ENCODE measurements at regions not wholly inside any gene's neighbourhood (a gene's known extent, or its start where the extent isn't known, plus 50 kb on each side); places are given as distances from the start of the nearest gene placed in this dataset.

DNA sequence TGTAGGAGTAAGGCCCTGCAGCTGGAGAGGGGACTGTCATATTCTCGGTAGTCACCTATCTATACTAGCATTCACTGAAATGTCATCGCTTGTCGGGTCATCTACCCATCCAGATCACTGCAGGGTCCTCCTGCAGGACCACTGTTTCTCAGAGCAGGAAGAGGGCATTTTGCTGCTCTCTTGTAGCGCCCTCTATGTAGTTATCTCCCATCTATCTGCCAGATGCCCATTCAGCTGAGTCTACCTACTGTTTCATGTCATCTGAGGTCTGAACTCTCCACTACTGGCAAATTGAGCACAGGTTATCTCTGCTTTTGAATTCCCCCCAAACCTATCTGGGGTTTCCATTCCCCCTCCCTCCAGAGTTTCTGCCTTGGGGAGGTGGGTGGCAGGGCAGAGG lies 258.2 kb upstream of the FOXD3 start:
- ChIA-PET POLR2A (no interaction called here), RAD21 (ENCODE audit: low non-redundant PET in 1 of 2, low total read pairs in 2 of 2, uncharacterized antibody in 2 of 2, unreplicated experiment in 2 of 2) (no interaction called here), CTCF (no interaction called here)
- no peaks in the 10 kb centered on the region for H3K9me2 ChIP-seq (ENCODE audit: insufficient read depth)
- no peak for TF ChIP-seq JUND (IDR thresholded peaks at IDR 0.05)
- 0 out of 6 replicates have a peak, but pooled peaks of 1 of the 3 experiments have one; percentile 10 for TF ChIP-seq CTCF (IDR thresholded peaks at IDR 0.05 in 2 of 3, conservative IDR thresholded peaks at IDR 0.05 in 1 of 3; ENCODE audit: borderline replicate concordance in 1 of 3, insufficient read depth in 1 of 3, low read depth in 2 of 3, low read length in 2 of 3)
- ATAC-seq (no peak), DNase-seq (ENCODE audit: low read depth, low spot score) (no peak)
- no peaks in the 10 kb centered on the region for H4K20me1 ChIP-seq (ENCODE audit: insufficient read depth)
- no peaks in the 10 kb centered on the region for H3K79me2 ChIP-seq (ENCODE audit: insufficient read depth, low read length)
- H3K27ac ChIP-seq (ENCODE audit: low read depth, low read length), result no peak overlapping the region
- H3K4me1 ChIP-seq (ENCODE audit: control insufficient read depth in 1 of 2, insufficient read depth in 2 of 2, low read length in 2 of 2), result no peaks in the 10 kb centered on the region
- BruUV-seq (replicated peaks), result no TSS peak
- no peaks in the 10 kb centered on the region for H3K9me3 ChIP-seq (ENCODE audit: control insufficient read depth in 1 of 2, insufficient read depth in 1 of 2, low read depth in 1 of 2, low read length in 2 of 2)
- H3K4me3 ChIP-seq (replicated peaks in 1 of 2; ENCODE audit: low read depth in 1 of 2, low read length in 2 of 2), result no peak overlapping the region
- H3K9ac ChIP-seq (ENCODE audit: low read length), result no peak overlapping the region
- no peak overlapping the region for H2AFZ ChIP-seq (ENCODE audit: low read depth, low read length, poor library complexity, severe bottlenecking)
- peaks cover 6% of the 10 kb centered on the region for H3K27me3 ChIP-seq (ENCODE audit: insufficient read depth, low read length)
- intact Hi-C loops (cut with micrococcal nuclease), result no loop called here
- no peak overlapping the region for H3K4me2 ChIP-seq (ENCODE audit: low read length)
- no peaks in the 10 kb centered on the region for H3K36me3 ChIP-seq (ENCODE audit: control insufficient read depth in 1 of 2, insufficient read depth in 2 of 2, low read length in 2 of 2)

- H3K4me1 ChIP-seq (ENCODE audit: control insufficient read depth in 1 of 2, insufficient read depth in 2 of 2, low read length in 2 of 2), result no peaks in the 10 kb centered on the region
- no peak overlapping the region for H2AFZ ChIP-seq (ENCODE audit: low read depth, low read length, poor library complexity, severe bottlenecking)
- H3K9me2 ChIP-seq (ENCODE audit: insufficient read depth), result no peaks in the 10 kb centered on the region
- H4K20me1 ChIP-seq (ENCODE audit: insufficient read depth), result no peaks in the 10 kb centered on the region
- ChIA-PET CTCF (no interaction called here), POLR2A (no interaction called here), RAD21 (ENCODE audit: low non-redundant PET in 1 of 2, low total read pairs in 2 of 2, uncharacterized antibody in 2 of 2, unreplicated experiment in 2 of 2) (no interaction called here)
- H3K79me2 ChIP-seq (ENCODE audit: insufficient read depth, low read length), result no peaks in the 10 kb centered on the region
- no peaks in the 10 kb centered on the region for H3K36me3 ChIP-seq (ENCODE audit: control insufficient read depth in 1 of 2, insufficient read depth in 2 of 2, low read length in 2 of 2)
- H3K27ac ChIP-seq (ENCODE audit: low read depth, low read length), result no peak overlapping the region
- no TSS peak for BruUV-seq (replicated peaks)
- intact Hi-C loops (cut with micrococcal nuclease), result no loop called here
- ATAC-seq, result no peak
- TF ChIP-seq ELF1 (IDR thresholded peaks at IDR 0.05; ENCODE audit: borderline replicate concordance, low read depth), result no peak
- TF ChIP-seq, protein P1, sequence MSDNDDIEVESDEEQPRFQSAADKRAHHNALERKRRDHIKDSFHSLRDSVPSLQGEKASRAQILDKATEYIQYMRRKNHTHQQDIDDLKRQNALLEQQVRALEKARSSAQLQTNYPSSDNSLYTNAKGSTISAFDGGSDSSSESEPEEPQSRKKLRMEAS (IDR thresholded peaks at IDR 0.05), result no peak
- no peak for TF ChIP-seq POLR2A (IDR thresholded peaks at IDR 0.05; ENCODE audit: borderline replicate concordance, extremely low read depth, insufficient read depth, insufficient read length)
- no peak overlapping the region for H3K4me3 ChIP-seq (replicated peaks in 1 of 2; ENCODE audit: low read depth in 1 of 2, low read length in 2 of 2)
- H3K27me3 ChIP-seq (ENCODE audit: insufficient read depth, low read length), result peaks cover 30% of the 10 kb centered on the region
- no peak overlapping the region for H3K9ac ChIP-seq (ENCODE audit: low read length)
- DNase-seq (ENCODE audit: low read depth, low spot score), result no peak
- no peaks in the 10 kb centered on the region for H3K9me3 ChIP-seq (ENCODE audit: control insufficient read depth in 1 of 2, insufficient read depth in 1 of 2, low read depth in 1 of 2, low read length in 2 of 2)
- no peak overlapping the region for H3K4me2 ChIP-seq (ENCODE audit: low read length)
Measured at GRCh38 chr1:63068626-63069025, 253.7 kb upstream of the FOXD3 start.
